ENCODE measurements at regions not wholly inside any gene's neighbourhood (a gene's known extent, or its start where the extent isn't known, plus 50 kb on each side); places are given as distances from the start of the nearest gene placed in this dataset.
"Not testable (repeated sequence)": the region's sequence is repeated elsewhere in the genome, so short reads cannot be mapped to it uniquely, and the experiment has no call there.

DNA sequence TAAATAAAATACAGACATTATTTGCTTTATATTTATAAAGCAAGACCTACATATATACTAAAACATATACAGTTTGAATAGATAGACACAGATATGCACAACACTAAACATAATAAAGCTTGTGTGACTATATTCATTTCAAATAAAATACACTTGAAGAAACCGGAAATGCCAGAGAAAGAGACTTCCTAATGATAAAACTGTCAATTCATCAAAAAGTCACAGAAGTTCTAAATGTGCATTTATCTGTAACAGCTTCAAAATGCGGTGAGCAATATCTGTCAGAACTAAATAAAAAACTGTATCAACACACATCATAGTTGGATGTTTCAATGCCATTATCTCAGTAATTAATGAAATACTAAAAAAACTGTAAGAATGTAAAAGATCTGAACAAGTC is 60.6 kb upstream of the CTSV start:
- H3K27me3 ChIP-seq (ENCODE audit: insufficient read depth, low read length, poor library complexity, severe bottlenecking); H3K9me2 ChIP-seq (replicated peaks; ENCODE audit: low read depth, low read length); H3K4me2 ChIP-seq (ENCODE audit: low read depth, low read length, poor library complexity, severe bottlenecking); H3K9me3 ChIP-seq (ENCODE audit: insufficient read depth, low read depth, low read length); H3K9ac ChIP-seq (ENCODE audit: low read depth, low read length, poor library complexity, severe bottlenecking); H4K20me1 ChIP-seq (ENCODE audit: insufficient read depth, low read length, poor library complexity, severe bottlenecking); H2AFZ ChIP-seq (ENCODE audit: low read length); H3K79me2 ChIP-seq (ENCODE audit: insufficient read depth, low read length); H3K4me3 ChIP-seq (ENCODE audit: low read length, poor library complexity, severe bottlenecking); H3K4me1 ChIP-seq (ENCODE audit: insufficient read depth, low read length, poor library complexity, severe bottlenecking); H3F3A ChIP-seq (ENCODE audit: low read depth); H3K36me3 ChIP-seq (ENCODE audit: insufficient read depth, low read length): not testable (repeated sequence)

DNA sequence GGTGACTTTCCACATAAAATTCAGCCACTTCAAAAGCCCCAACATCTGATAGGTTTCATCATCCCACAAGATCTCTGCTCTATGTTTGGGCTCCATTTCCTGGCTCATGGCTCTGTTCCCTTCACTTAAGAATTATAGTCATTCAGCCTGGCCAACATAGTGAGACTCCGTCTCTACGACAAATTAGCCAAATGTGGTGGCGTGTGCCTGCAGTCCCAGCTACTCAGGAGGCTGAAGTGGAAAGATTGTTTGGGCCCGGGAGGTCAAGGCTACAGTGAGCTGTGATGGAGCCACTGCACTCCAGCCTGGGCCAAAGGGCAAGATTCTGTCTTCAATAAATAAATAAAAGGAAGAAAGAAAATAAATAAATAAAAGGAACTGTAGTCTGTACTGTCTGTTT is 57.9 kb upstream of the CTSV start:
- no peaks in the 10 kb centered on the region for H3F3A ChIP-seq (ENCODE audit: low read depth)
- H3K4me1 ChIP-seq (ENCODE audit: insufficient read depth, low read length, poor library complexity, severe bottlenecking) = no peaks in the 10 kb centered on the region
- no peak overlapping the region for H3K4me2 ChIP-seq (ENCODE audit: low read depth, low read length, poor library complexity, severe bottlenecking)
- no peak overlapping the region for H3K4me3 ChIP-seq (ENCODE audit: low read length, poor library complexity, severe bottlenecking)
- no peaks in the 10 kb centered on the region for H4K20me1 ChIP-seq (ENCODE audit: insufficient read depth, low read length, poor library complexity, severe bottlenecking)
- no peaks in the 10 kb centered on the region for H3K79me2 ChIP-seq (ENCODE audit: insufficient read depth, low read length)
- H3K9me3 ChIP-seq (ENCODE audit: insufficient read depth, low read depth, low read length) = no peaks in the 10 kb centered on the region
- no peaks in the 10 kb centered on the region for H3K36me3 ChIP-seq (ENCODE audit: insufficient read depth, low read length)
- H3K9me2 ChIP-seq (replicated peaks; ENCODE audit: low read depth, low read length) = no peaks in the 10 kb centered on the region
- H2AFZ ChIP-seq (ENCODE audit: low read length) = no peak overlapping the region
- H3K27me3 ChIP-seq (ENCODE audit: insufficient read depth, low read length, poor library complexity, severe bottlenecking) = no peaks in the 10 kb centered on the region
- H3K9ac ChIP-seq (ENCODE audit: low read depth, low read length, poor library complexity, severe bottlenecking) = no peak overlapping the region
- TF ChIP-seq, protein P1, sequence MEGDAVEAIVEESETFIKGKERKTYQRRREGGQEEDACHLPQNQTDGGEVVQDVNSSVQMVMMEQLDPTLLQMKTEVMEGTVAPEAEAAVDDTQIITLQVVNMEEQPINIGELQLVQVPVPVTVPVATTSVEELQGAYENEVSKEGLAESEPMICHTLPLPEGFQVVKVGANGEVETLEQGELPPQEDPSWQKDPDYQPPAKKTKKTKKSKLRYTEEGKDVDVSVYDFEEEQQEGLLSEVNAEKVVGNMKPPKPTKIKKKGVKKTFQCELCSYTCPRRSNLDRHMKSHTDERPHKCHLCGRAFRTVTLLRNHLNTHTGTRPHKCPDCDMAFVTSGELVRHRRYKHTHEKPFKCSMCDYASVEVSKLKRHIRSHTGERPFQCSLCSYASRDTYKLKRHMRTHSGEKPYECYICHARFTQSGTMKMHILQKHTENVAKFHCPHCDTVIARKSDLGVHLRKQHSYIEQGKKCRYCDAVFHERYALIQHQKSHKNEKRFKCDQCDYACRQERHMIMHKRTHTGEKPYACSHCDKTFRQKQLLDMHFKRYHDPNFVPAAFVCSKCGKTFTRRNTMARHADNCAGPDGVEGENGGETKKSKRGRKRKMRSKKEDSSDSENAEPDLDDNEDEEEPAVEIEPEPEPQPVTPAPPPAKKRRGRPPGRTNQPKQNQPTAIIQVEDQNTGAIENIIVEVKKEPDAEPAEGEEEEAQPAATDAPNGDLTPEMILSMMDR (conservative IDR thresholded peaks at IDR 0.05; ENCODE audit: low read length) = no peak
- TF ChIP-seq EZH2phosphoT487 (IDR thresholded peaks at IDR 0.05; ENCODE audit: borderline replicate concordance) = no peak

DNA sequence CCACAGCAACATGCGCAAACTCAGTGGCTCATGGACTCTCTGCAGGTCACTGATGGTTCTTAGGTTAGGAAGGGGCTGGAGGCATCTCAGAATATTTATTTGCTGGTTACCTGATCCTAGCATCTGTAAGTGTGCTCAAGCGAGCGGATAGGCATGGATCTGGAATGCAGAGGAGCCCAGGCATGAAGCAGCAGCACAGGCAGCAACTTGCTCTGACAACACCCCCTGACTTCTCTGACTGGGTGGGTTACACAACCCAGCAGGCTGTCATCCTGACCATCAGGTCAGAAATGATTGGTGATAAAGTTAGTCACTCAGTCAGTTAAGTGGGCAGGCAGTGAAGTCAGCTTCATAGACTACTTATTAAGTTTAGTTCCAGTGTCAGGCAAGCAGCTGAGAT is 50.4 kb upstream of the CTSV start:
- not testable (repeated sequence) for H3K4me2 ChIP-seq (ENCODE audit: low read depth, low read length, poor library complexity, severe bottlenecking); H3K4me1 ChIP-seq (ENCODE audit: insufficient read depth, low read length, poor library complexity, severe bottlenecking); H3K9me2 ChIP-seq (replicated peaks; ENCODE audit: low read depth, low read length); H3K9me3 ChIP-seq (ENCODE audit: insufficient read depth, low read depth, low read length); H4K20me1 ChIP-seq (ENCODE audit: insufficient read depth, low read length, poor library complexity, severe bottlenecking); H3K36me3 ChIP-seq (ENCODE audit: insufficient read depth, low read length); H3K4me3 ChIP-seq (ENCODE audit: low read length, poor library complexity, severe bottlenecking); H3K79me2 ChIP-seq (ENCODE audit: insufficient read depth, low read length); H3K27me3 ChIP-seq (ENCODE audit: insufficient read depth, low read length, poor library complexity, severe bottlenecking); H3K9ac ChIP-seq (ENCODE audit: low read depth, low read length, poor library complexity, severe bottlenecking); H3F3A ChIP-seq (ENCODE audit: low read depth); H2AFZ ChIP-seq (ENCODE audit: low read length)
